Transverse colon (tissue), 4 donors: ENCODE measurements at regions not wholly inside any gene's neighbourhood (a gene's known extent, or its start where the extent isn't known, plus 50 kb on each side); places are given as distances from the start of the nearest gene placed in this dataset.
"Not testable (repeated sequence)": the region's sequence is repeated elsewhere in the genome, so short reads cannot be mapped to it uniquely, and the experiment has no call there.

Experiments used
- DNase-seq: peaks from one replicate; pipeline ENCODE4 v3.0.0-alpha.2; 2019
- H3K27ac ChIP-seq, 4 donors: fragments of 200-600 bp; sonication (generic); 2 replicates each; pipeline ENCODE4 v1.5.1; 2016 to 2018; ENCODE audit warnings: inconsistent platforms in 4 of 4
- H3K27me3 ChIP-seq: fragments of 200-600 bp; sonication (generic); 2 replicates; pipeline ENCODE4 v1.5.1; 2017; ENCODE audit warnings: inconsistent platforms
- H3K36me3 ChIP-seq, 4 donors: fragments of 200-600 bp; sonication (generic); 2 replicates each; pipeline ENCODE4 v1.5.1; 2017 to 2019; ENCODE audit warnings: inconsistent platforms in 4 of 4
- H3K4me1 ChIP-seq, 4 donors: fragments of 200-600 bp; sonication (generic); 2 replicates each; pipeline ENCODE4 v1.5.1; 2017 to 2020; ENCODE audit warnings: inconsistent platforms in 4 of 4
- H3K4me3 ChIP-seq, 4 donors: fragments of 200-600 bp; sonication (generic); 1 replicate in 1 of 4; 2 replicates in 3 of 4; pipeline versions ENCODE4 v1.5.1 to v1.6.1; 2017 to 2019; ENCODE audit warnings: inconsistent platforms in 4 of 4
- H3K9me3 ChIP-seq, 2 donors: fragments of 200-600 bp; sonication (generic); 2 replicates each; pipeline ENCODE4 v1.5.1; 2017 to 2019; ENCODE audit warnings: inconsistent platforms in 2 of 2
- CTCF ChIP-seq, 5 experiments: fragments of 200-600 bp in 3 of 5; fragments of 450-650 bp in 2 of 5; sonication (generic) in 3 of 5; IDR thresholded peaks; 1 replicate in 2 of 5; 2 replicates in 3 of 5; pipeline ENCODE4 v1.5.1; 2016 to 2017; ENCODE audit warnings: antibody characterized with exemption in 5 of 5, inconsistent platforms in 3 of 5, mild to moderate bottlenecking in 2 of 5, moderate library complexity in 1 of 5
- EP300 ChIP-seq: sonication (generic); formaldehyde crosslinking; IDR thresholded peaks from one replicate; pipeline ENCODE4 v1.6.1; 2017; ENCODE audit warnings: antibody characterized with exemption, low read depth
- POLR2A ChIP-seq: fragments of 450-650 bp; IDR thresholded peaks from one replicate; pipeline ENCODE4 v1.6.1; 2016; ENCODE audit warnings: antibody characterized with exemption, mild to moderate bottlenecking, moderate library complexity
- POLR2AphosphoS5 ChIP-seq, 3 donors: sonication (generic); formaldehyde crosslinking; IDR thresholded peaks; one replicate each; pipeline ENCODE4 v1.6.1; 2016; ENCODE audit warnings: antibody characterized with exemption in 3 of 3
- WGBS, 2 donors: methylation state at CpG; one replicate each; pipeline ENCODE4 v1.1.5; 2018; ENCODE audit warnings: low coverage in 1 of 2; 5-methylcytosine and 5-hydroxymethylcytosine counted together
- in situ Hi-C, 4 donors: fragments of 200-750 bp; cut with MboI; loops; one replicate each; pipeline versions ENCODE4 v1.15.0 to v1.15.1; 2017; ENCODE audit warnings: low sequenced_read_pairs in 3 of 4, low pct_ligation_motif_present in 1 of 4, low pct_unique_long_range_greater_than_20kb in 1 of 4
- intact Hi-C: fragments of 100-400 bp; cut with DNase I; formaldehyde crosslinking; loops from one replicate; pipeline ENCODE4 v1.15.1; 2023; ENCODE audit warnings: low total_unique reads

GRCh38 chr6:40669343-40669742 lies 82.2 kb upstream of the LRFN2 start:
- TF ChIP-seq POLR2A: no peak
- no peak for TF ChIP-seq EP300
- no peak for TF ChIP-seq CTCF (IDR thresholded peaks at IDR 0.05)
- TF ChIP-seq POLR2AphosphoS5 (IDR thresholded peaks at IDR 0.05): no peak
- H3K9me3 ChIP-seq: peaks cover 10% of the 10 kb centered on the region in 2 donors
- WGBS, 2 donors: 64 to 74% methylated on average over 3 of the region's 3 CpGs
- H3K4me3 ChIP-seq: no peak overlapping the region
- in situ Hi-C loops: no loop called here
- no peak overlapping the region for H3K27ac ChIP-seq
- intact Hi-C loops: no loop called here
- H3K27me3 ChIP-seq: no peaks in the 10 kb centered on the region
- H3K4me1 ChIP-seq: no peaks in the 10 kb centered on the region
- DNase-seq: no peak
- no peaks in the 10 kb centered on the region for H3K36me3 ChIP-seq

- Histone ChIP-seq H3K27me3 (no peaks in the 10 kb centered on the region), H3K36me3 (no peaks in the 10 kb centered on the region), H3K4me3 (no peak overlapping the region), H3K9me3 (peaks cover 14 to 16% of the 10 kb centered on the region in 2 donors), H3K27ac (no peak overlapping the region), H3K4me1 (no peaks in the 10 kb centered on the region)
- no peak for TF ChIP-seq CTCF (IDR thresholded peaks at IDR 0.05)
- 97 to 100% methylated on average over 2 of the region's 2 CpGs for WGBS, 2 donors
- in situ Hi-C loops: no loop called here
- intact Hi-C loops: no loop called here
- DNase-seq: no peak
Measured at GRCh38 chr6:40668203-40668602, 81.0 kb upstream of the LRFN2 start.

GRCh38 chr6:40666530-40666929 lies 79.4 kb upstream of the LRFN2 start:
- Histone ChIP-seq H3K27me3 (no peaks in the 10 kb centered on the region), H3K4me3 (no peak overlapping the region), H3K9me3 (peaks cover 14 to 16% of the 10 kb centered on the region in 2 donors), H3K36me3 (no peaks in the 10 kb centered on the region), H3K4me1 (no peaks in the 10 kb centered on the region), H3K27ac (no peak overlapping the region)
- no peak for DNase-seq
- no peak for TF ChIP-seq CTCF (IDR thresholded peaks at IDR 0.05)
- no peak for TF ChIP-seq EP300
- TF ChIP-seq POLR2AphosphoS5 (IDR thresholded peaks at IDR 0.05): no peak
- no peak for TF ChIP-seq POLR2A
- in situ Hi-C loops: no loop called here
- intact Hi-C loops: no loop called here
- 75 to 78% methylated on average over 4 of the region's 4 CpGs for WGBS, 2 donors

GRCh38 chr6:40661726-40662125 lies 74.6 kb upstream of the LRFN2 start:
- Histone ChIP-seq H3K36me3 (no peaks in the 10 kb centered on the region), H3K9me3 (peaks cover 14 to 16% of the 10 kb centered on the region in 2 donors), H3K4me1 (no peaks in the 10 kb centered on the region), H3K27me3 (no peaks in the 10 kb centered on the region), H3K4me3 (no peak overlapping the region), H3K27ac (no peak overlapping the region)
- in situ Hi-C loops: no loop called here
- WGBS, 2 donors: 87 to 100% methylated on average over 2 of the region's 2 CpGs
- intact Hi-C loops: no loop called here
- DNase-seq: no peak
- TF ChIP-seq POLR2AphosphoS5 (IDR thresholded peaks at IDR 0.05): no peak
- no peak for TF ChIP-seq EP300
- TF ChIP-seq POLR2A: no peak
- no peak for TF ChIP-seq CTCF (IDR thresholded peaks at IDR 0.05)

DNA sequence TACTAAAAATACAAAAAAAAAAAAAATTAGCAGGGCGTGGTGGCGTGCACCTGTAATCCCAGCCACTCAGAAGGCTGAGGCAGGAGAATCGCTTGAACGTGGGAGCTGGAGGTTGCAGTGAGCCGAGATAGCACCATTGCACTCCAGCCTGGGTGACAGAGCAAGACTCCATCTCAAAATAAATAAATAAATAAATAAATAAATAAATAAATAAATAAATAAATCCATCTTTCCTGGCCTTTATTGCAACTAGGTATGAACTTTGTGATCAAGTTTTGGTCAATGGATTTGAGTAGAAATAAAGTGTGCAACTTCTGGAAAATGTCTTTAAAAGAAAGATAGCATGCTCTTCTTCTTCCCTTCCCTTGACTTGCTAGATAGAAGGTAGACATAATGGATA lies 69.6 kb upstream of the LRFN2 start:
- H3K4me3 ChIP-seq, H3K9me3 ChIP-seq, in situ Hi-C loops, H3K4me1 ChIP-seq, DNase-seq, H3K27ac ChIP-seq, H3K36me3 ChIP-seq, H3K27me3 ChIP-seq, intact Hi-C loops: not testable (repeated sequence)
- 96 to 99% methylated on average over 5 of the region's 5 CpGs for WGBS, 2 donors
